ENCODE measurements at regions not wholly inside any gene's neighbourhood (a gene's known extent, or its start where the extent isn't known, plus 50 kb on each side); places are given as distances from the start of the nearest gene placed in this dataset.

- TF ChIP-seq CTCF (IDR thresholded peaks at IDR 0.05; ENCODE audit: low read depth, low read length) = no peak
- no peak for TF ChIP-seq EZH2phosphoT487 (IDR thresholded peaks at IDR 0.05; ENCODE audit: low read depth)
Measured at GRCh38 chr1:213414346-213414745, 363.3 kb downstream of the RPS6KC1 start.
